Sigmoid colon (tissue), 6 donors: ENCODE measurements at regions not wholly inside any gene's neighbourhood (a gene's known extent, or its start where the extent isn't known, plus 50 kb on each side); places are given as distances from the start of the nearest gene placed in this dataset.

ENCODE experiments used
- DNase-seq: peaks from one replicate; pipeline ENCODE4 v3.0.0-alpha.2; 2019
- H3K27ac ChIP-seq, 4 donors: fragments of 200-600 bp; sonication (generic); one replicate each; pipeline ENCODE4 v1.5.1; 2016 to 2019; ENCODE audit warnings: mild to moderate bottlenecking in 1 of 4
- H3K27me3 ChIP-seq, 3 donors: fragments of 200-600 bp; sonication (generic); one replicate each; pipeline ENCODE4 v1.5.1; 2019; ENCODE audit warnings: mild to moderate bottlenecking in 1 of 3
- H3K36me3 ChIP-seq, 4 donors: fragments of 200-600 bp; sonication (generic); one replicate each; pipeline ENCODE4 v1.5.1; 2016 to 2019
- H3K4me1 ChIP-seq, 4 donors: fragments of 200-600 bp; sonication (generic); one replicate each; pipeline ENCODE4 v1.5.1; 2017 to 2019
- H3K4me3 ChIP-seq, 4 donors: fragments of 200-600 bp; sonication (generic); one replicate each; pipeline ENCODE4 v1.5.1; 2017 to 2019; ENCODE audit warnings: mild to moderate bottlenecking in 2 of 4, moderate library complexity in 1 of 4
- H3K9me3 ChIP-seq, 4 donors: fragments of 200-600 bp in 3 of 4; sonication (generic) in 3 of 4; one replicate each; pipeline versions ENCODE4 v1.5.1 to v1.6.1; 2013 to 2019
- EP300 ChIP-seq, 4 donors: sonication (generic); formaldehyde crosslinking; IDR thresholded peaks; one replicate each; pipeline ENCODE4 v1.6.1; 2017; ENCODE audit warnings: antibody characterized with exemption in 4 of 4
- POLR2A ChIP-seq, 2 donors: fragments of 450-650 bp; IDR thresholded peaks; one replicate each; pipeline ENCODE4 v1.6.1; 2016; ENCODE audit warnings: antibody characterized with exemption in 2 of 2, mild to moderate bottlenecking in 2 of 2, moderate library complexity in 2 of 2
- POLR2AphosphoS5 ChIP-seq, 4 donors: sonication (generic); formaldehyde crosslinking; IDR thresholded peaks; one replicate each; pipeline ENCODE4 v1.6.1; 2017; ENCODE audit warnings: antibody characterized with exemption in 4 of 4
- WGBS, 2 donors: extraction: QIAGEN DNeasy Blood & Tissue Kit; methylation state at CpG; one replicate each; pipeline ENCODE4 v1.1.7; 2013; 5-methylcytosine and 5-hydroxymethylcytosine counted together
- intact Hi-C: fragments of 100-400 bp; cut with DNase I; formaldehyde crosslinking; loops from one replicate; pipeline ENCODE4 v1.15.1; 2023
- TF ChIP-seq, protein P1 (sequence below), 4 experiments: fragments of 450-650 bp in 3 of 4; fragments of 200-600 bp in 1 of 4; IDR thresholded peaks; one replicate each; pipeline ENCODE4 v1.5.1; 2016 to 2019; ENCODE audit warnings: antibody characterized with exemption in 4 of 4, mild to moderate bottlenecking in 3 of 4, moderate library complexity in 2 of 4
- donor health status: healthy with polysubstance abuse.
- donor health status: healthy.

DNA sequence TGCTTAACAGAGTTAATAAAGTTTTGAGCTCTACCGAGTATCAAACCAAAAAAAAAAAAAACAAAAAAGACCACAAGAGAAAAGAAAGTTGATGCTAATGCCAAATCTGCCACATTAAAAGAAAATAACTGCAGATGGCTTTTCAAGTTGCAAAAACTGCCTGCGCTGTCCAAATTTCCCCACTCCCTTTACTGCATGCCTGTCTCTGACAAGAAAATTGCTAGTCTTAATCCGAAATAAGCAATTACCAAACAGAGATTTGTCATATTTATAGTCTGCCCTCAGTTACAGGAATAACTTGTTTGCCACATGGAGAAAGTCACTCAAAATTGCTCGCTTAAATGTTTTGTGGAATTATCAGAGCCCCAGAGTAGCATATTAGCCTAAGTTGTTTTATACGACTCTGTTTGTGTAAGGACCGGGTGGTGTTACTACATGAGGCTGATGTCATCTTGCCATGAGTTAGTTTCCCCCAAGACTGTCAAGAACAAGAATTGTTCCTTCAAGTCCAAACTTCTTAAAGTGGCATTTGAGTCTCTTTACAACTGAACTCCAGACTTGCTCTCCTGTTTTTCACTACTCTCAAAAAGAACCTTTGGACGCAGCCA is 160.9 kb downstream of the CEP120 start:
- no peaks in the 10 kb centered on the region for H3K27me3 ChIP-seq
- no peaks in the 10 kb centered on the region for H3K36me3 ChIP-seq
- no peak for DNase-seq
- intact Hi-C loops: no loop called here
- 66 to 67% methylated on average over 7 of the region's 7 CpGs for WGBS, 2 donors
- no peaks in the 10 kb centered on the region for H3K9me3 ChIP-seq
- H3K4me1 ChIP-seq: peaks cover 0 to 7% (median 2%) of the 10 kb centered on the region in 4 donors
- no peak overlapping the region for H3K27ac ChIP-seq
- no peak overlapping the region for H3K4me3 ChIP-seq
- TF ChIP-seq POLR2AphosphoS5 (IDR thresholded peaks at IDR 0.05) (no peak), POLR2A (IDR thresholded peaks at IDR 0.05) (no peak), EP300 (IDR thresholded peaks at IDR 0.05) (no peak)
- TF ChIP-seq, protein P1, sequence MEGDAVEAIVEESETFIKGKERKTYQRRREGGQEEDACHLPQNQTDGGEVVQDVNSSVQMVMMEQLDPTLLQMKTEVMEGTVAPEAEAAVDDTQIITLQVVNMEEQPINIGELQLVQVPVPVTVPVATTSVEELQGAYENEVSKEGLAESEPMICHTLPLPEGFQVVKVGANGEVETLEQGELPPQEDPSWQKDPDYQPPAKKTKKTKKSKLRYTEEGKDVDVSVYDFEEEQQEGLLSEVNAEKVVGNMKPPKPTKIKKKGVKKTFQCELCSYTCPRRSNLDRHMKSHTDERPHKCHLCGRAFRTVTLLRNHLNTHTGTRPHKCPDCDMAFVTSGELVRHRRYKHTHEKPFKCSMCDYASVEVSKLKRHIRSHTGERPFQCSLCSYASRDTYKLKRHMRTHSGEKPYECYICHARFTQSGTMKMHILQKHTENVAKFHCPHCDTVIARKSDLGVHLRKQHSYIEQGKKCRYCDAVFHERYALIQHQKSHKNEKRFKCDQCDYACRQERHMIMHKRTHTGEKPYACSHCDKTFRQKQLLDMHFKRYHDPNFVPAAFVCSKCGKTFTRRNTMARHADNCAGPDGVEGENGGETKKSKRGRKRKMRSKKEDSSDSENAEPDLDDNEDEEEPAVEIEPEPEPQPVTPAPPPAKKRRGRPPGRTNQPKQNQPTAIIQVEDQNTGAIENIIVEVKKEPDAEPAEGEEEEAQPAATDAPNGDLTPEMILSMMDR (IDR thresholded peaks at IDR 0.05): no peak

DNA sequence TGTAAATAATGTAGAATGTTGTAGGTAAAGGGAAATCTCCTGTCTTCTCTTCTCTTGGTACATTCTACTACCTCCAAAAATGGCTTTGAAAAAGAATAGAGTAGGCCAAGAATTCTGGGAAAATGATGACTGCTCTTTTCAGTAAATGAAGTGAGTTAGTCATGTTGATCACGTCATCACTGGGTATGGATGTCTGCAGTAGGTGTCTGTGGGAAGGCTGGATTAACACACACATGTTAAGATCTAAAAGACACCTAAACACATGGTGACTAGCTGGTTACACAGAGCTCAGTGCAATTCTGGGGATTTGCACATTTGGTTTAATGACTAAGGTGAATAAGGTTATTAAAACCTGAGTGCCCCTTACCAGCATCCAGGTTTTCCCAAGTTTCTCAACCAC is 161.5 kb downstream of the CEP120 start:
- TF ChIP-seq, protein P1 (IDR thresholded peaks at IDR 0.05): no peak
- TF ChIP-seq POLR2A (IDR thresholded peaks at IDR 0.05) (no peak), EP300 (IDR thresholded peaks at IDR 0.05) (no peak), POLR2AphosphoS5 (IDR thresholded peaks at IDR 0.05) (no peak)
- Histone ChIP-seq H3K4me3 (no peak overlapping the region), H3K9me3 (peaks cover 0 to 3% (median 1%) of the 10 kb centered on the region in 4 donors), H3K4me1 (peaks cover 0 to 7% (median 2%) of the 10 kb centered on the region in 4 donors), H3K27me3 (no peaks in the 10 kb centered on the region), H3K27ac (no peak overlapping the region), H3K36me3 (no peaks in the 10 kb centered on the region)
- intact Hi-C loops: no loop called here
- WGBS, 2 donors: 79 to 83% methylated on average over 1 of the region's 1 CpG
- DNase-seq: no peak

DNA sequence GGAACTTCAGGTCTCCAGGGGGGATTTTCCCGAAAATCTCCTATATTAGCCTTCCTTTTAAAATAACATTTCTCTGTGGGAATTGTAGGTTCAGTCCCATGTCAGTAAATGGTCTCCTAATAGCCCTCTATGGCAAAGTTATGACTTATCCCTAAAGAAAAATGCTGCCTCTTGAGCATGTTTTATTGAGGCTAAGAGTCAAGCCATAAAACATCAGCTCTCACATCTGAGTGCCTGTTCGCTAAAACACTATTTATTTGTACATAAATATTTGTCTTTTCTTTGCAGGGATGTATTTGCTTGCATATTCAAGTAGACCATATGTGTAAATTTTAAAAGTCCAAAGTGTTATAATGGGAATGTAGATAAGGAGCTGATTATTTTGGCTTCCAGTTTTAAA is 160.4 kb downstream of the PRDM6 start:
- intact Hi-C loops: no loop called here
- no peaks in the 10 kb centered on the region for H3K36me3 ChIP-seq
- no peak overlapping the region for H3K27ac ChIP-seq
- no peak overlapping the region for H3K4me3 ChIP-seq
- no peak for DNase-seq
- TF ChIP-seq POLR2AphosphoS5 (IDR thresholded peaks at IDR 0.05) (no peak), EP300 (IDR thresholded peaks at IDR 0.05) (no peak), POLR2A (IDR thresholded peaks at IDR 0.05) (no peak)
- TF ChIP-seq, protein P1 (IDR thresholded peaks at IDR 0.05): no peak
- no peaks in the 10 kb centered on the region for H3K27me3 ChIP-seq
- H3K9me3 ChIP-seq: no peaks in the 10 kb centered on the region
- 21 to 56% methylated on average over 2 of the region's 2 CpGs for WGBS, 2 donors
- H3K4me1 ChIP-seq: peaks cover 0 to 5% (median 0%) of the 10 kb centered on the region in 4 donors

DNA sequence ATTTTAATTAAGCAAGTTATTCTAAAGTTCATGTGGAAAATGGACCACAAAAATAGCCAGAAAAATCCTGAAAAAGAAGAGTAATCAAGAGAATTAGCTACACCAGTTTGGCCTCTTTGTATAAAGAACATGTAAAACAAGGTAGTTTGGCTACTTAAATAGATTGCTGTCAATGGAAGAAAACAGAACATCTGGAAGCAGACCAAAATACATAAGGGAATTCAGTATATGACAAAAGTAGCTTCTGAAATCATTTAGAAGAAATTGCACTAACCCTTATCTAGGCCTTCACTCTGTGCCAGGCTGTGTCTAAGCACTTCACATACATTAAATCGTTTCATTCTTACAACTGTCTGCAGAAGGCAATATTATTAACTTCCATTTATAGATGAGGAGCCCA is 156.6 kb downstream of the PRDM6 start:
- no peak overlapping the region for H3K4me3 ChIP-seq
- H3K27ac ChIP-seq: no peak overlapping the region
- H3K27me3 ChIP-seq: no peaks in the 10 kb centered on the region
- no peaks in the 10 kb centered on the region for H3K9me3 ChIP-seq
- TF ChIP-seq, protein P1 (IDR thresholded peaks at IDR 0.05): no peak
- TF ChIP-seq EP300 (IDR thresholded peaks at IDR 0.05) (no peak), POLR2AphosphoS5 (IDR thresholded peaks at IDR 0.05) (no peak), POLR2A (IDR thresholded peaks at IDR 0.05) (no peak)
- no peak for DNase-seq
- intact Hi-C loops: no loop called here
- H3K4me1 ChIP-seq: peaks cover 0 to 5% (median 0%) of the 10 kb centered on the region in 4 donors
- no peaks in the 10 kb centered on the region for H3K36me3 ChIP-seq
- WGBS, 2 donors: 31 to 65% methylated on average over 1 of the region's 1 CpG

DNA sequence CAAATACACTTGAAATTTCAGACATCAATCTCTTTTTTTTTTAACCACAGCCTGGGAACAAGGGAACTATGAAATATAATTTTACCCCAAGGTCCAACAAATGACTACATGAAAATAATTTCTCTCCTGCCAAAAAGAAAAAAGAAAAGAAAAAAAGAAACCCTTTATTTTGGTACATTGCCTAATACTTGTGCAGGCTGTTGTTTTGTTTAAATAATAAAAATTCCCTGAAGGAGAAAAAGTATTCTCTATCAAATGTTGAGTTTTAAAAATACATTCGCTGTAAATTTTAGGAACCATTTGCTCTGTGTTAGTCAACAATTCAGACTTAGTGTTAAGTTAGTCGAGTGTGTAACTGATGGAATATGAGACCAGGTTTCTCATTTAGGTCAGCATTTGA is 155.4 kb downstream of the PRDM6 start:
- Histone ChIP-seq H3K36me3 (no peaks in the 10 kb centered on the region), H3K27ac (no peak overlapping the region), H3K4me1 (peaks cover 0 to 5% (median 0%) of the 10 kb centered on the region in 4 donors), H3K27me3 (no peaks in the 10 kb centered on the region), H3K4me3 (no peak overlapping the region), H3K9me3 (no peaks in the 10 kb centered on the region)
- intact Hi-C loops: no loop called here
- DNase-seq: no peak
- TF ChIP-seq POLR2AphosphoS5 (IDR thresholded peaks at IDR 0.05): no peak
- TF ChIP-seq POLR2A (IDR thresholded peaks at IDR 0.05): no peak
- TF ChIP-seq, protein P1 (IDR thresholded peaks at IDR 0.05): no peak
- TF ChIP-seq EP300 (IDR thresholded peaks at IDR 0.05): no peak
- WGBS, 2 donors: 84% methylated on average over 2 of the region's 2 CpGs
